ENCODE measurements at regions not wholly inside any gene's neighbourhood (a gene's known extent, or its start where the extent isn't known, plus 50 kb on each side); places are given as distances from the start of the nearest gene placed in this dataset.

- Histone ChIP-seq H4K8ac (ENCODE audit: low read depth, low read length) (no peak overlapping the region), H3K27ac (replicated peaks; ENCODE audit: low read length) (no peak overlapping the region), H2AFZ (ENCODE audit: low read length) (peak overlapping the region; percentile 56), H3K23ac (ENCODE audit: low read depth, low read length, poor library complexity) (no peak overlapping the region), H3K9me3 (replicated peaks in 1 of 2; ENCODE audit: control insufficient read depth in 2 of 2, insufficient read depth in 1 of 2, low read depth in 1 of 2, low read length in 2 of 2) (no peaks in the 10 kb centered on the region), H3K9ac (ENCODE audit: low read depth, low read length, poor library complexity) (no peak overlapping the region), H2BK5ac (ENCODE audit: low read length) (peak overlapping the region; percentile 21), H3K4me3 (ENCODE audit: low read length in 2 of 2) (no peak overlapping the region), H2AK5ac (ENCODE audit: low read depth, low read length) (no peak overlapping the region), H3K4me1 (ENCODE audit: control insufficient read depth in 2 of 2, insufficient read depth in 1 of 2, low read depth in 1 of 2, low read length in 2 of 2) (peaks cover 0 to 3% of the 10 kb centered on the region in 2 donors), H3K14ac (ENCODE audit: low read length) (no peak overlapping the region), H3K4me2 (ENCODE audit: insufficient read depth, low read length, poor library complexity, severe bottlenecking) (no peak overlapping the region), H2BK15ac (ENCODE audit: low read length) (no peak overlapping the region), H3K79me1 (ENCODE audit: low read depth, low read length) (no peaks in the 10 kb centered on the region), H3K27me3 (ENCODE audit: control insufficient read depth in 3 of 3, insufficient read depth in 3 of 3, low read depth in 1 of 3, low read length in 3 of 3) (no peaks in the 10 kb centered on the region), H3K18ac (ENCODE audit: low read length) (no peak overlapping the region), H3K4ac (ENCODE audit: low read length) (no peak overlapping the region), H2BK12ac (ENCODE audit: low read length) (no peak overlapping the region), H2BK120ac (ENCODE audit: low read depth, low read length) (no peak overlapping the region), H4K91ac (ENCODE audit: low read depth, low read length, poor library complexity) (peak overlapping the region; percentile 38), H3K36me3 (replicated peaks in 1 of 2; ENCODE audit: control insufficient read depth in 2 of 2, insufficient read depth in 2 of 2, low read length in 2 of 2) (no peaks in the 10 kb centered on the region)
- no CpG with 5 or more reads among the region's 12 CpGs for WGBS, 2 donors (ENCODE audit: extremely low coverage in 2 of 2, insufficient read length in 2 of 2, insufficient replicate concordance in 1 of 2)
- DNase-seq (ENCODE audit: low spot score): no peak
Measured at GRCh38 chr4:26048378-26048882, 134.4 kb downstream of the SMIM20 start.

GRCh38 chr4:26048950-26049349 is 134.9 kb downstream of the SMIM20 start:
- no peak overlapping the region for H3K14ac ChIP-seq (ENCODE audit: low read length)
- H2BK15ac ChIP-seq (ENCODE audit: low read length): no peak overlapping the region
- no peak overlapping the region for H3K23ac ChIP-seq (ENCODE audit: low read depth, low read length, poor library complexity)
- H3K4me3 ChIP-seq (ENCODE audit: low read length in 2 of 2): no peak overlapping the region
- no peak overlapping the region for H2AK5ac ChIP-seq (ENCODE audit: low read depth, low read length)
- no peaks in the 10 kb centered on the region for H3K9me3 ChIP-seq (replicated peaks in 1 of 2; ENCODE audit: control insufficient read depth in 2 of 2, insufficient read depth in 1 of 2, low read depth in 1 of 2, low read length in 2 of 2)
- no peak overlapping the region for H4K8ac ChIP-seq (ENCODE audit: low read depth, low read length)
- WGBS, 2 donors (ENCODE audit: extremely low coverage in 2 of 2, insufficient read length in 2 of 2, insufficient replicate concordance in 1 of 2): no CpG with 5 or more reads among the region's 9 CpGs
- peaks cover 0 to 3% of the 10 kb centered on the region in 2 donors for H3K4me1 ChIP-seq (ENCODE audit: control insufficient read depth in 2 of 2, insufficient read depth in 1 of 2, low read depth in 1 of 2, low read length in 2 of 2)
- no peaks in the 10 kb centered on the region for H3K36me3 ChIP-seq (replicated peaks in 1 of 2; ENCODE audit: control insufficient read depth in 2 of 2, insufficient read depth in 2 of 2, low read length in 2 of 2)
- DNase-seq (ENCODE audit: low spot score): no peak
- no peak overlapping the region for H3K9ac ChIP-seq (ENCODE audit: low read depth, low read length, poor library complexity)
- H2BK5ac ChIP-seq (ENCODE audit: low read length): no peak overlapping the region
- H3K27me3 ChIP-seq (ENCODE audit: control insufficient read depth in 3 of 3, insufficient read depth in 3 of 3, low read depth in 1 of 3, low read length in 3 of 3): no peaks in the 10 kb centered on the region
- no peak overlapping the region for H2BK120ac ChIP-seq (ENCODE audit: low read depth, low read length)
- peak overlapping the region; percentile 56 for H2AFZ ChIP-seq (ENCODE audit: low read length)
- H3K4ac ChIP-seq (ENCODE audit: low read length): no peak overlapping the region
- H3K4me2 ChIP-seq (ENCODE audit: insufficient read depth, low read length, poor library complexity, severe bottlenecking): no peak overlapping the region
- no peak overlapping the region for H4K91ac ChIP-seq (ENCODE audit: low read depth, low read length, poor library complexity)
- H2BK12ac ChIP-seq (ENCODE audit: low read length): no peak overlapping the region
- no peak overlapping the region for H3K27ac ChIP-seq (replicated peaks; ENCODE audit: low read length)
- H3K18ac ChIP-seq (ENCODE audit: low read length): no peak overlapping the region
- H3K79me1 ChIP-seq (ENCODE audit: low read depth, low read length): no peaks in the 10 kb centered on the region

DNA sequence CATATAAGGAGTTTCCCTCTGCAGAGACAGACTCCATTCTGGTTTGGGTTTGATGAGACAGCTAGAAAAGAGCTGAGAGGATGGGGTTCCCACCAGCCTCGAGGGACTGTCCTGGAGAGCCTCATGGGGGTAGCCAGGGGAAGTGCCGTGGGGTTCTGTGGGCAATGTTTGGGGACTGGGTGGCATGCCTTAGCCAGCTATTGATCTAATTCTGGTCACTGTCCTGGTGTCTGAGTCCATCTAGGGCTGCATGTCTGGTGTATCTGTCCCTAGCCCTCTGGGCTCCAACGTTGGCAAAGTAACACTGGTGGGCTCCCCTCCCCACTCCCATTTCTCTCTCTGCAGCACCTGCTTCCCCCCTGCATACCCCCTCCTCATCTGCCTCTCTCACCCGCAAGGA is 135.4 kb downstream of the SMIM20 start:
- no peak for DNase-seq (ENCODE audit: low spot score)
- no peak overlapping the region for H2BK5ac ChIP-seq (ENCODE audit: low read length)
- H2BK15ac ChIP-seq (ENCODE audit: low read length): no peak overlapping the region
- H3K4me1 ChIP-seq (ENCODE audit: control insufficient read depth in 2 of 2, insufficient read depth in 1 of 2, low read depth in 1 of 2, low read length in 2 of 2): peaks cover 0 to 3% of the 10 kb centered on the region in 2 donors
- H4K91ac ChIP-seq (ENCODE audit: low read depth, low read length, poor library complexity): no peak overlapping the region
- no peak overlapping the region for H3K4ac ChIP-seq (ENCODE audit: low read length)
- no peaks in the 10 kb centered on the region for H3K27me3 ChIP-seq (ENCODE audit: control insufficient read depth in 3 of 3, insufficient read depth in 3 of 3, low read depth in 1 of 3, low read length in 3 of 3)
- no peak overlapping the region for H3K23ac ChIP-seq (ENCODE audit: low read depth, low read length, poor library complexity)
- H3K4me2 ChIP-seq (ENCODE audit: insufficient read depth, low read length, poor library complexity, severe bottlenecking): no peak overlapping the region
- no peak overlapping the region for H2BK120ac ChIP-seq (ENCODE audit: low read depth, low read length)
- no peak overlapping the region for H3K4me3 ChIP-seq (ENCODE audit: low read length in 2 of 2)
- H3K27ac ChIP-seq (replicated peaks; ENCODE audit: low read length): no peak overlapping the region
- no peak overlapping the region for H2AFZ ChIP-seq (ENCODE audit: low read length)
- H4K8ac ChIP-seq (ENCODE audit: low read depth, low read length): no peak overlapping the region
- H3K79me1 ChIP-seq (ENCODE audit: low read depth, low read length): no peaks in the 10 kb centered on the region
- H3K36me3 ChIP-seq (replicated peaks in 1 of 2; ENCODE audit: control insufficient read depth in 2 of 2, insufficient read depth in 2 of 2, low read length in 2 of 2): no peaks in the 10 kb centered on the region
- H3K18ac ChIP-seq (ENCODE audit: low read length): no peak overlapping the region
- H3K14ac ChIP-seq (ENCODE audit: low read length): no peak overlapping the region
- WGBS, 2 donors (ENCODE audit: extremely low coverage in 2 of 2, insufficient read length in 2 of 2, insufficient replicate concordance in 1 of 2): no CpG with 5 or more reads among the region's 4 CpGs
- H2BK12ac ChIP-seq (ENCODE audit: low read length): no peak overlapping the region
- H3K9me3 ChIP-seq (replicated peaks in 1 of 2; ENCODE audit: control insufficient read depth in 2 of 2, insufficient read depth in 1 of 2, low read depth in 1 of 2, low read length in 2 of 2): no peaks in the 10 kb centered on the region
- H2AK5ac ChIP-seq (ENCODE audit: low read depth, low read length): no peak overlapping the region
- H3K9ac ChIP-seq (ENCODE audit: low read depth, low read length, poor library complexity): no peak overlapping the region

DNA sequence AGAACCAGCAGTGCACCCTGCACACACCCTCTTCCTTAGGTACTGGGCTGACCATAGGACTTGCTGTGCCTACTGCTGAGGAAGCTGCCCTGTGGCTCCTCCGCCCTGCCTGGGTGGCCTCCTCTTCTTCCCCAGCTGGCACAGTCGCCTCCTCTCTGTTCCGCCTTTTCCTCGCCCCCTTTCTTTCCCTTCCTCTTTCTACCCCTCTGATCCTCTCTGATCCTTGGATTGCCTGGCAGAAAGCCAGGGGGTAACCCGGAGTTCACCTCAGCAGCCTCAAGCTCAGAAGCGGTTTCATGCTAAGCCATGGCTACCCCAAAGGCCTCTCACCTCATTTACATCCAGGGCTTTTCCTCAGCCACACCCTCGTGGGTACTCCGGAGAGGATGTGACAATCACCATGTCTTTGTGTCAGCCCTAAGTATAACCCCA is 136.2 kb downstream of the SMIM20 start:
- H2BK15ac ChIP-seq (ENCODE audit: low read length): no peak overlapping the region
- DNase-seq (ENCODE audit: low spot score): no peak
- H3K79me1 ChIP-seq (ENCODE audit: low read depth, low read length): no peaks in the 10 kb centered on the region
- no peaks in the 10 kb centered on the region for H3K9me3 ChIP-seq (replicated peaks in 1 of 2; ENCODE audit: control insufficient read depth in 2 of 2, insufficient read depth in 1 of 2, low read depth in 1 of 2, low read length in 2 of 2)
- no peak overlapping the region for H4K91ac ChIP-seq (ENCODE audit: low read depth, low read length, poor library complexity)
- H3K18ac ChIP-seq (ENCODE audit: low read length): no peak overlapping the region
- H3K23ac ChIP-seq (ENCODE audit: low read depth, low read length, poor library complexity): no peak overlapping the region
- no peak overlapping the region for H2AFZ ChIP-seq (ENCODE audit: low read length)
- no CpG with 5 or more reads among the region's 8 CpGs for WGBS, 2 donors (ENCODE audit: extremely low coverage in 2 of 2, insufficient read length in 2 of 2, insufficient replicate concordance in 1 of 2)
- no peak overlapping the region for H2BK5ac ChIP-seq (ENCODE audit: low read length)
- H3K4ac ChIP-seq (ENCODE audit: low read length): no peak overlapping the region
- H2BK120ac ChIP-seq (ENCODE audit: low read depth, low read length): no peak overlapping the region
- no peak overlapping the region for H4K8ac ChIP-seq (ENCODE audit: low read depth, low read length)
- H3K14ac ChIP-seq (ENCODE audit: low read length): no peak overlapping the region
- no peak overlapping the region for H3K4me2 ChIP-seq (ENCODE audit: insufficient read depth, low read length, poor library complexity, severe bottlenecking)
- no peak overlapping the region for H3K9ac ChIP-seq (ENCODE audit: low read depth, low read length, poor library complexity)
- H2AK5ac ChIP-seq (ENCODE audit: low read depth, low read length): no peak overlapping the region
- H3K4me1 ChIP-seq (ENCODE audit: control insufficient read depth in 2 of 2, insufficient read depth in 1 of 2, low read depth in 1 of 2, low read length in 2 of 2): peaks cover 0 to 3% of the 10 kb centered on the region in 2 donors
- H3K4me3 ChIP-seq (ENCODE audit: low read length in 2 of 2): no peak overlapping the region
- H3K27me3 ChIP-seq (ENCODE audit: control insufficient read depth in 3 of 3, insufficient read depth in 3 of 3, low read depth in 1 of 3, low read length in 3 of 3): no peaks in the 10 kb centered on the region
- no peaks in the 10 kb centered on the region for H3K36me3 ChIP-seq (replicated peaks in 1 of 2; ENCODE audit: control insufficient read depth in 2 of 2, insufficient read depth in 2 of 2, low read length in 2 of 2)
- H3K27ac ChIP-seq (replicated peaks; ENCODE audit: low read length): no peak overlapping the region
- no peak overlapping the region for H2BK12ac ChIP-seq (ENCODE audit: low read length)

All from neuronal stem cell (in vitro differentiated cells).